GM12878 (cell line): ENCODE measurements at regions not wholly inside any gene's neighbourhood (a gene's known extent, or its start where the extent isn't known, plus 50 kb on each side); places are given as distances from the start of the nearest gene placed in this dataset.

Source experiments
- ASH2L ChIP-seq: fragments of 300-600, 200-600 bp; sonication (generic); IDR thresholded peaks from 2 replicates; pipeline ENCODE4 v1.6.1; 2017; ENCODE audit warnings: low read depth, mild to moderate bottlenecking, borderline replicate concordance
- ATF2 ChIP-seq: IDR thresholded peaks from 2 replicates; pipeline ENCODE4 v1.6.1; 2012; ENCODE audit warnings: low read length, inconsistent platforms
- BCL3 ChIP-seq: IDR thresholded peaks from 2 replicates; pipeline ENCODE4 v1.6.1; 2011; ENCODE audit warnings: borderline replicate concordance, low read depth, mild to moderate bottlenecking, moderate library complexity, low read length; ENCODE audit not compliant: insufficient read depth, poor library complexity, severe bottlenecking
- BHLHE40 ChIP-seq, 2 experiments: fragments of 450-650 bp in 1 of 2; IDR thresholded peaks; 2 replicates each; pipeline ENCODE4 v1.6.1; 2011 to 2017; ENCODE audit warnings: low read depth in 2 of 2, borderline replicate concordance in 1 of 2, improper control_type of control experiment in 1 of 2, low read length in 1 of 2, mild to moderate bottlenecking in 1 of 2
- CBFB ChIP-seq: IDR thresholded peaks from 2 replicates; pipeline ENCODE4 v1.6.1; 2016; ENCODE audit warnings: antibody characterized with exemption, low read depth
- CEBPB ChIP-seq, 2 experiments: fragments of 150-350 bp in 1 of 2; IDR thresholded peaks; 2 replicates each; pipeline ENCODE4 v1.6.1; 2012 to 2014; ENCODE audit warnings: low read depth in 2 of 2, low read length in 2 of 2, borderline replicate concordance in 1 of 2, inconsistent platforms in 1 of 2
- IKZF2 ChIP-seq, 2 experiments: fragments of 450-650 bp; IDR thresholded peaks; 2 replicates each; pipeline ENCODE4 v1.6.1; 2017; ENCODE audit warnings: mild to moderate bottlenecking in 2 of 2, moderate library complexity in 2 of 2
- MEF2B ChIP-seq: fragments of 450-650 bp; IDR thresholded peaks from 2 replicates; pipeline ENCODE4 v1.6.1; 2018; ENCODE audit warnings: mild to moderate bottlenecking, moderate library complexity; ENCODE audit not compliant: partially characterized antibody, poor library complexity, severe bottlenecking
- MTA2 ChIP-seq: fragments of 450-650 bp; IDR thresholded peaks from 2 replicates; pipeline ENCODE4 v1.6.1; 2016; ENCODE audit warnings: low read depth, mild to moderate bottlenecking, moderate library complexity
- MTA3 ChIP-seq: IDR thresholded peaks from 2 replicates; pipeline ENCODE4 v1.6.1; 2012; ENCODE audit warnings: low read length, inconsistent platforms, borderline replicate concordance
- NFIC ChIP-seq: IDR thresholded peaks from 2 replicates; pipeline ENCODE4 v1.6.1; 2012; ENCODE audit warnings: low read depth, mild to moderate bottlenecking, inconsistent platforms, low read length, moderate library complexity
- POLR2AphosphoS2 ChIP-seq: IDR thresholded peaks from 2 replicates; pipeline ENCODE4 v1.6.1; 2011; ENCODE audit warnings: low read depth, mild to moderate bottlenecking, low read length, improper control_type of control experiment, moderate library complexity
- RELB ChIP-seq: fragments of 450-650 bp; IDR thresholded peaks from 2 replicates; pipeline ENCODE4 v1.6.1; 2017; ENCODE audit warnings: low read depth, mild to moderate bottlenecking, moderate library complexity
- ZNF622 ChIP-seq: fragments of 450-650 bp; IDR thresholded peaks from 2 replicates; pipeline ENCODE4 v1.6.1; 2017; ENCODE audit warnings: mild to moderate bottlenecking, inconsistent platforms

- TF ChIP-seq MTA3 (peak; percentile 92), CEBPB (IDR thresholded peaks at IDR 0.05; ENCODE audit: borderline replicate concordance in 1 of 2, low read depth in 2 of 2, low read length in 2 of 2) (peak in 1 of 2 experiments; percentile 92; a peak in 2 of 4 replicates), ATF2 (peak; percentile 98), ASH2L (no peak), RELB (peak; percentile 51; the same call in 1 of the 2 replicates), MTA2 (peak; percentile 88), MEF2B (peak; percentile 81), IKZF2 (IDR thresholded peaks at IDR 0.05) (peak; percentile 47 to 61; a peak in 2 of 4 replicates), BCL3 (peak; percentile 94), BHLHE40 (IDR thresholded peaks at IDR 0.05; ENCODE audit: borderline replicate concordance in 1 of 2, low read depth in 2 of 2, low read length in 1 of 2) (peak; percentile 58 to 63; a peak in 3 of 4 replicates), ZNF622 (no peak), POLR2AphosphoS2 (no peak), NFIC (peak; percentile 98), CBFB (peak; percentile 91)
Measured at GRCh38 chr4:38560768-38561558, 103.0 kb upstream of the KLF3 start (continued).
